Thyroid gland (tissue), 4 donors: ENCODE measurements at regions not wholly inside any gene's neighbourhood (a gene's known extent, or its start where the extent isn't known, plus 50 kb on each side); places are given as distances from the start of the nearest gene placed in this dataset.

Experiments used
- DNase-seq, 2 donors: peaks; one replicate each; pipeline ENCODE4 v3.0.0-alpha.2; 2019
- H3K27ac ChIP-seq, 3 donors: fragments of 200-600 bp; sonication (generic); 1 replicate in 2 of 3; 2 replicates in 1 of 3; pipeline ENCODE4 v1.5.1; 2016 to 2019; ENCODE audit warnings: mild to moderate bottlenecking in 1 of 3, moderate library complexity in 1 of 3
- H3K27me3 ChIP-seq: fragments of 200-600 bp; sonication (generic); one replicate; pipeline ENCODE4 v1.5.1; 2019
- H3K36me3 ChIP-seq, 2 donors: fragments of 200-600 bp; sonication (generic); one replicate each; pipeline ENCODE4 v1.5.1; 2016 to 2019
- H3K4me1 ChIP-seq, 2 donors: fragments of 200-600 bp; sonication (generic); one replicate each; pipeline ENCODE4 v1.5.1; 2017 to 2019
- H3K4me3 ChIP-seq, 3 donors: fragments of 200-600 bp; sonication (generic); replicated peaks in 1 of 3; 1 replicate in 2 of 3; 2 replicates in 1 of 3; pipeline ENCODE4 v1.5.1; 2016; ENCODE audit warnings: mild to moderate bottlenecking in 1 of 3
- H3K9me3 ChIP-seq: fragments of 200-600 bp; sonication (generic); one replicate; pipeline ENCODE4 v1.5.1; 2017
- POLR2A ChIP-seq, 2 donors: fragments of 450-650 bp; IDR thresholded peaks; one replicate each; pipeline ENCODE4 v1.6.1; 2017; ENCODE audit warnings: antibody characterized with exemption in 2 of 2, mild to moderate bottlenecking in 2 of 2, moderate library complexity in 1 of 2
- WGBS, 2 donors: methylation state at CpG; one replicate each; pipeline ENCODE4 v1.1.5; 2017; 5-methylcytosine and 5-hydroxymethylcytosine counted together
- intact Hi-C: fragments of 100-400 bp; cut with DNase I; formaldehyde crosslinking; loops from one replicate; pipeline ENCODE4 v1.15.1; 2023
- TF ChIP-seq, protein P1 (sequence below), 6 experiments: fragments of 200-600 bp in 3 of 6; fragments of 450-650 bp in 3 of 6; sonication (generic) in 3 of 6; IDR thresholded peaks; one replicate each; pipeline ENCODE4 v1.5.1; 2016 to 2019; ENCODE audit warnings: antibody characterized with exemption in 6 of 6, mild to moderate bottlenecking in 2 of 6, inconsistent platforms in 1 of 6, moderate library complexity in 1 of 6

DNA sequence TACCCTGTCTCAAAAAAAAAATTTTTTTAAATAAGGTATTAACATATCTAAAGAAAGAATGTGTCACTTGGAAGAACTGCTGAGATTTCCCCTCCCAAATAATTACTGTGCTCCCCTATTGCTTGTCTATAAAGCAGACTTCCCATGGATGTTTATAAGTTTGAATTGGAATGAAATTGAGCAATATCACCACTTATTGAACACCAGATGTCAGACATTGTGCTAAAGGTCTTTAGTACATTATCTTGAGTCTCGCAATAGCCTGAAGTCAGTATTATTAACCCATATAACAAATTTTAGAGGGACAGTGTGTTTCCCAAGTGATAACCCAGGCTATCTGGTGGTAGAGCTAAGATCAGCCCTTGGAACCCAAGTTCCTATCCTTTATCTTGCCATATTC is 69.0 kb upstream of the EPCAM start:
- DNase-seq: no peak
- no peaks in the 10 kb centered on the region for H3K27me3 ChIP-seq
- H3K4me3 ChIP-seq: no peak overlapping the region
- 96 to 100% methylated on average over 1 of the region's 1 CpG for WGBS, 2 donors
- H3K27ac ChIP-seq: peak overlapping the region in 1 of 3 donors; percentile 35
- intact Hi-C loops: no loop called here
- no peak for TF ChIP-seq POLR2A (IDR thresholded peaks at IDR 0.05)
- TF ChIP-seq, protein P1, sequence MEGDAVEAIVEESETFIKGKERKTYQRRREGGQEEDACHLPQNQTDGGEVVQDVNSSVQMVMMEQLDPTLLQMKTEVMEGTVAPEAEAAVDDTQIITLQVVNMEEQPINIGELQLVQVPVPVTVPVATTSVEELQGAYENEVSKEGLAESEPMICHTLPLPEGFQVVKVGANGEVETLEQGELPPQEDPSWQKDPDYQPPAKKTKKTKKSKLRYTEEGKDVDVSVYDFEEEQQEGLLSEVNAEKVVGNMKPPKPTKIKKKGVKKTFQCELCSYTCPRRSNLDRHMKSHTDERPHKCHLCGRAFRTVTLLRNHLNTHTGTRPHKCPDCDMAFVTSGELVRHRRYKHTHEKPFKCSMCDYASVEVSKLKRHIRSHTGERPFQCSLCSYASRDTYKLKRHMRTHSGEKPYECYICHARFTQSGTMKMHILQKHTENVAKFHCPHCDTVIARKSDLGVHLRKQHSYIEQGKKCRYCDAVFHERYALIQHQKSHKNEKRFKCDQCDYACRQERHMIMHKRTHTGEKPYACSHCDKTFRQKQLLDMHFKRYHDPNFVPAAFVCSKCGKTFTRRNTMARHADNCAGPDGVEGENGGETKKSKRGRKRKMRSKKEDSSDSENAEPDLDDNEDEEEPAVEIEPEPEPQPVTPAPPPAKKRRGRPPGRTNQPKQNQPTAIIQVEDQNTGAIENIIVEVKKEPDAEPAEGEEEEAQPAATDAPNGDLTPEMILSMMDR (IDR thresholded peaks at IDR 0.05): no peak
- peaks cover 10 to 23% of the 10 kb centered on the region in 2 donors for H3K4me1 ChIP-seq
- no peaks in the 10 kb centered on the region for H3K9me3 ChIP-seq
- H3K36me3 ChIP-seq: no peaks in the 10 kb centered on the region

DNA sequence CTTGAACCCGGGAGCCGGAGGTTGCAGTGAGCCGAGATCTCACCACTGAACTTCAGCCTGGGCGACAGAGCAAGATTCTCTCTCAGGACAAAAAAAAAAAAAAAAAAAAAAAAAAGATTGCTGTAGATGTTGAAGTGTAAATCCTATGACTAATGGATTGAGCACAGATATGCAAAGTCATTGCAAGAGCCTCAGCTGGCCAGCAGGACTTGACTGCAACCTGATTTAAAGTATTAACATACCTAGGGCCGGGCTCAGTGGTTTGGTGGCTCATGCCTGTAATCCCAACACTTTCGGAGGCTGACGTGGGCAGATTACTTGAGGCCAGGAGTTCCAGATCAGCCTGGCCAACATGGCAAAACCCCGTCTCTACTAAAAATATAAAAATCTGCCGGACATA is 69.6 kb upstream of the EPCAM start:
- Histone ChIP-seq H3K27ac (no peak overlapping the region), H3K9me3 (no peaks in the 10 kb centered on the region), H3K36me3 (no peaks in the 10 kb centered on the region), H3K4me3 (no peak overlapping the region), H3K4me1 (peaks cover 10 to 23% of the 10 kb centered on the region in 2 donors), H3K27me3 (no peaks in the 10 kb centered on the region)
- DNase-seq: no peak
- WGBS, 2 donors: 88 to 93% methylated on average over 9 of the region's 9 CpGs
- TF ChIP-seq, protein P1 (IDR thresholded peaks at IDR 0.05): no peak
- TF ChIP-seq POLR2A (IDR thresholded peaks at IDR 0.05): no peak
- intact Hi-C loops: no loop called here

DNA sequence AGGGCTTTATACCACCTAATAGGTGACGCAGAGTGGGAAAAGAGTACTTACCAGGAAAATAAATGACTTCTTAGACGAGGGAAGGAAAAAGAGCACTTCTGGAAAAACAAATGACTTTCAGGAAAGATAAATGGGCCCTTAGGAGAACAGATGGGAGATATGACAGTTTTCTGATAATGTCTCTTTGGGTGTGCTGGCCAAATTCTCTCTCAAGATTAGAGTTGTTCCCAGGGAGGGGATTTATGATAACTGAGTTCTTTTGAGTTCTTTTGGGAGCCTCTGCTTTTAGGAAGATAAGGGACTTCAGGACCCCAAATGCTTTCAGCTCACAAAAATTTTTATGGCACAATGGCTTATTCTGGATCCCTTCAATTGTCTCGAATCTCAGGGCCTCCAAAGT is 70.3 kb upstream of the EPCAM start:
- 75 to 81% methylated on average over 3 of the region's 3 CpGs for WGBS, 2 donors
- H3K27ac ChIP-seq: no peak overlapping the region
- no peak for TF ChIP-seq POLR2A (IDR thresholded peaks at IDR 0.05)
- TF ChIP-seq, protein P1 (IDR thresholded peaks at IDR 0.05): no peak
- intact Hi-C loops: no loop called here
- H3K27me3 ChIP-seq: no peaks in the 10 kb centered on the region
- H3K9me3 ChIP-seq: no peaks in the 10 kb centered on the region
- H3K4me3 ChIP-seq: no peak overlapping the region
- H3K36me3 ChIP-seq: no peaks in the 10 kb centered on the region
- DNase-seq: no peak
- H3K4me1 ChIP-seq: peaks cover 10 to 23% of the 10 kb centered on the region in 2 donors

DNA sequence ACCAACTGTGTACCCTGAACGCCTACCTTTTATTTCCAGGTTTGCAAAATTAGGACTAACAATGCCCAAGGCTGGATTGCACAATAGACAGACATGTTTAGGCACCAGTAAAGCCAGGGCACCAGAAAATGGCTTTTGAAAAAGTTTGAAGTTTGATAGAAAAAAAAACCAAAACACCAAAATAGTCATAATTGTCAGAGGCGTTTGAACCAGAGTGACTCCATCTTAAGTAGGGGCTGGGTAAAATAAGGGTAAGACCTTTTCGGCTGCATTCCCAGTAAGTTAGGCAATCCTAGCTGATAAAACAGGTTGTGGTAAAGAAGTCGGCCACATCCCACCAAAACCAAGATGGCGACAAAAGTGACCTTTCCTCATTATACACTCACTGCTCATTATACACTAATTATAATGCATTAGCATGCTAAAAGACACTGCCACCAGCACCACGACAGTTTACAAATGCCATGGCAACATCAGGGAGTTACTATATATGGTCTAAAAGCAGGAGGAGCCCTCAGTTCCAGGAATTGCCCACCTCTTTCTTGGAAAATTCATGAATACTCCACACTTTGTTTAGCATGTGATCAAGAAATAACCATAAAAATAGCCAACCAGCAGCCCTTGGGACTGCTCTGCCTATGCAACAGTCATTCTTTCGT is 71.2 kb upstream of the EPCAM start:
- no peak overlapping the region for H3K27ac ChIP-seq
- no peaks in the 10 kb centered on the region for H3K9me3 ChIP-seq
- H3K4me1 ChIP-seq: peaks cover 10 to 23% of the 10 kb centered on the region in 2 donors
- H3K36me3 ChIP-seq: no peaks in the 10 kb centered on the region
- TF ChIP-seq, protein P1 (IDR thresholded peaks at IDR 0.05): no peak
- TF ChIP-seq POLR2A (IDR thresholded peaks at IDR 0.05): no peak
- no peak for DNase-seq
- intact Hi-C loops: no loop called here
- H3K27me3 ChIP-seq: no peaks in the 10 kb centered on the region
- H3K4me3 ChIP-seq: no peak overlapping the region
- 89 to 90% methylated on average over 7 of the region's 7 CpGs for WGBS, 2 donors

DNA sequence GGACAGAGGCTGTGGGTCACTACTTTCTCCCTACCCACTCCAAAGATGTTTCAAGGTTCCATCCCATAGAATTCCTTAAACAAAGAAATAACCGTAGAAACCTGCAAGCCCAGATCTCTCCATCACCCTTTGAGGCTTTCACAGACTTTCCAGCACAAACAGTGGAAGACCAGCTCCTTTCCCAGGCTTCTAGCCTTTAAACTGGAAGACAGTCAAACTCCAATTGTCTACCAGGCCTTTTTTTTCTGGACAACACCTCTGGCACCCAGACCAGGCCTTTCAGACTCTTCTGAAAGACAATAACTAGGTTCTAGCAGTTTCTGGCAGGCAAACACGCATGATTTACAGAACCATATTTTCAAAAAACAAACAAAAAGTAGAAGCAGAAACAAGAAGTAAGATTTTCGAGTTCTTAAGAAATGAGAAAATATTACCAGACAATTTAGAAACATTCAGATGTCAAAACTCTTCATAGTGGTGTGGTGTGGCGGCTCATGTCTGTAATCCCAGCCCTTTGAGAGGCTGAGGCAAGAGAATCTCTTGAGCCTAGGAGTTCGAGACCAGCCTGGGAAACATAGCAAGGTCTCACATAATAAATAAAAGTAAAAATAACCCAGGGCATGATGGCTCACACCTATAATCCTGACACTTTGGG is 73.0 kb upstream of the EPCAM start:
- no peak for DNase-seq
- intact Hi-C loops: no loop called here
- Histone ChIP-seq H3K27me3 (no peaks in the 10 kb centered on the region), H3K4me1 (peaks cover 5 to 14% of the 10 kb centered on the region in 2 donors), H3K9me3 (no peaks in the 10 kb centered on the region), H3K36me3 (no peaks in the 10 kb centered on the region), H3K27ac (no peak overlapping the region), H3K4me3 (no peak overlapping the region)
- TF ChIP-seq, protein P1 (IDR thresholded peaks at IDR 0.05): no peak
- no peak for TF ChIP-seq POLR2A (IDR thresholded peaks at IDR 0.05)
- 83 to 86% methylated on average over 5 of the region's 5 CpGs for WGBS, 2 donors
